Tibial nerve (tissue), 4 donors: ENCODE measurements at regions not wholly inside any gene's neighbourhood (a gene's known extent, or its start where the extent isn't known, plus 50 kb on each side); places are given as distances from the start of the nearest gene placed in this dataset.

Experiments
- CTCF ChIP-seq, 5 experiments: fragments of 200-600 bp in 3 of 5; fragments of 450-650 bp in 2 of 5; sonication (generic) in 3 of 5; IDR thresholded peaks; one replicate each; pipeline ENCODE4 v1.5.1; 2016 to 2019; ENCODE audit warnings: antibody characterized with exemption in 5 of 5, mild to moderate bottlenecking in 3 of 5, moderate library complexity in 2 of 5
- EP300 ChIP-seq, 2 donors: sonication (generic); formaldehyde crosslinking; IDR thresholded peaks; one replicate each; pipeline ENCODE4 v1.6.1; 2017; ENCODE audit warnings: antibody characterized with exemption in 2 of 2, mild to moderate bottlenecking in 1 of 2
- POLR2A ChIP-seq, 2 donors: fragments of 450-650 bp; IDR thresholded peaks; one replicate each; pipeline ENCODE4 v1.6.1; 2017; ENCODE audit warnings: antibody characterized with exemption in 2 of 2, mild to moderate bottlenecking in 2 of 2, moderate library complexity in 2 of 2

- TF ChIP-seq POLR2A (IDR thresholded peaks at IDR 0.05), result no peak
- no peak for TF ChIP-seq CTCF (IDR thresholded peaks at IDR 0.05)
- no peak for TF ChIP-seq EP300 (IDR thresholded peaks at IDR 0.05)
Observed at GRCh38 chr2:225223301-225223700, 176.2 kb upstream of the NYAP2 start.
